ENCODE measurements at regions not wholly inside any gene's neighbourhood (a gene's known extent, or its start where the extent isn't known, plus 50 kb on each side); places are given as distances from the start of the nearest gene placed in this dataset.

DNA sequence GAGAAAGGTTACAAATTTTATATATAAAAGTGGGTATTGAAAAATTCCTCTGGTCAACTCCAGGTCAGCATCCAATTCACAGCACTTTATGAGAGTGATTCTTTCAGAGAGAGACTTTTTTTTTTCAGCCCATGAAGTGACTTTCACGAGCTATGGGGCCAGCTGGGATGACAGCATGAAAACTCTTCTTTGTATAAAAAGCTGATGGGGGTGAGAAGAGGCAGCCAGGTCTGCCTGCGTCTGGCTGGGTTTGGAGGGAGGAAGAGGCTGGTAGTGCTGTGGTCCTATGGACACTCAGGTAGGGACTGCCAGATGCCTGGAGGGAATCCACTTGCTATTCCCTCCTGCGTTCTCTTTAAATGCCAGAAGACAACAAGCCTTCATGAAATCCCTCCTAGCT is 250.6 kb downstream of the UTP18 start:
- TF ChIP-seq, protein P1, sequence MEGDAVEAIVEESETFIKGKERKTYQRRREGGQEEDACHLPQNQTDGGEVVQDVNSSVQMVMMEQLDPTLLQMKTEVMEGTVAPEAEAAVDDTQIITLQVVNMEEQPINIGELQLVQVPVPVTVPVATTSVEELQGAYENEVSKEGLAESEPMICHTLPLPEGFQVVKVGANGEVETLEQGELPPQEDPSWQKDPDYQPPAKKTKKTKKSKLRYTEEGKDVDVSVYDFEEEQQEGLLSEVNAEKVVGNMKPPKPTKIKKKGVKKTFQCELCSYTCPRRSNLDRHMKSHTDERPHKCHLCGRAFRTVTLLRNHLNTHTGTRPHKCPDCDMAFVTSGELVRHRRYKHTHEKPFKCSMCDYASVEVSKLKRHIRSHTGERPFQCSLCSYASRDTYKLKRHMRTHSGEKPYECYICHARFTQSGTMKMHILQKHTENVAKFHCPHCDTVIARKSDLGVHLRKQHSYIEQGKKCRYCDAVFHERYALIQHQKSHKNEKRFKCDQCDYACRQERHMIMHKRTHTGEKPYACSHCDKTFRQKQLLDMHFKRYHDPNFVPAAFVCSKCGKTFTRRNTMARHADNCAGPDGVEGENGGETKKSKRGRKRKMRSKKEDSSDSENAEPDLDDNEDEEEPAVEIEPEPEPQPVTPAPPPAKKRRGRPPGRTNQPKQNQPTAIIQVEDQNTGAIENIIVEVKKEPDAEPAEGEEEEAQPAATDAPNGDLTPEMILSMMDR (IDR thresholded peaks at IDR 0.05 in 4 of 5, conservative IDR thresholded peaks at IDR 0.05 in 1 of 5): no peak
- TF ChIP-seq POLR2A (IDR thresholded peaks at IDR 0.05): no peak
